WTC11 (cell line): ENCODE measurements at regions not wholly inside any gene's neighbourhood (a gene's known extent, or its start where the extent isn't known, plus 50 kb on each side); places are given as distances from the start of the nearest gene placed in this dataset.

Experiments
- ATAC-seq: fragments of 200-7000 bp; cut with Tn5 transposase; 2 replicates; pipeline ENCODE4 v1.10.0; 2021; ENCODE audit warnings: mild to moderate bottlenecking, moderate library complexity
- CTCF ChIA-PET: fragments of 300-600 bp; sonication (Branson Sonifier 250); formaldehyde crosslinking; loops from one replicate; lab custom pipeline; 2021; ENCODE audit warnings: antibody characterized with exemption; lab: Charles Lee
- POLR2A ChIA-PET: fragments of 350-600 bp; sonication (Branson Sonifier 250); formaldehyde crosslinking; loops from one replicate; lab custom pipeline; 2021; ENCODE audit warnings: antibody characterized with exemption; lab: Charles Lee
- DNase-seq: peaks from one replicate; pipeline ENCODE4 v3.0.0; 2021; ENCODE audit warnings: low spot score
- H3K27ac Mint-ChIP-seq: 2 replicates; pipeline ENCODE4 v1.8.0; 2021; ENCODE audit warnings: mixed read lengths
- H3K27me3 Mint-ChIP-seq: 2 replicates; pipeline ENCODE4 v1.8.0; 2021; ENCODE audit warnings: low read depth, mild to moderate bottlenecking, moderate library complexity, mixed read lengths
- H3K36me3 Mint-ChIP-seq: 2 replicates; pipeline ENCODE4 v1.8.0; 2021; ENCODE audit warnings: mixed read lengths
- H3K4me1 Mint-ChIP-seq: 2 replicates; pipeline ENCODE4 v1.8.0; 2022; ENCODE audit warnings: mixed read lengths
- H3K4me3 Mint-ChIP-seq: 2 replicates; pipeline ENCODE4 v1.8.0; 2021; ENCODE audit warnings: mild to moderate bottlenecking, moderate library complexity, mixed read lengths
- H3K9me3 Mint-ChIP-seq: 2 replicates; pipeline ENCODE4 v1.8.0; 2021; ENCODE audit warnings: mixed read lengths
- CDX4 ChIP-seq: fragments of 250-450 bp; sonication (Bioruptor Pico); IDR thresholded peaks from 2 replicates; pipeline ENCODE4 v1.9.0; 2021; ENCODE audit warnings: moderate library complexity, mild to moderate bottlenecking, inconsistent platforms, borderline replicate concordance
- FOXK1 ChIP-seq: sonication (generic); formaldehyde crosslinking; IDR thresholded peaks from 2 replicates; pipeline ENCODE4 v1.8.0; 2022; ENCODE audit warnings: mild to moderate bottlenecking, moderate library complexity, missing genetic modification reagents
- GABPB1 ChIP-seq: sonication (generic); formaldehyde crosslinking; IDR thresholded peaks from 2 replicates; pipeline ENCODE4 v1.8.1; 2023; ENCODE audit warnings: mild to moderate bottlenecking, missing genetic modification reagents
- HMGXB4 ChIP-seq: sonication (generic); formaldehyde crosslinking; IDR thresholded peaks from 2 replicates; pipeline ENCODE4 v1.8.1; 2023; ENCODE audit warnings: mild to moderate bottlenecking, moderate library complexity, missing genetic modification reagents
- KAT7 ChIP-seq: sonication (generic); formaldehyde crosslinking; IDR thresholded peaks from 2 replicates; pipeline ENCODE4 v1.8.1; 2023; ENCODE audit warnings: missing genetic modification reagents, mild to moderate bottlenecking, borderline replicate concordance
- MAX ChIP-seq: sonication (generic); formaldehyde crosslinking; IDR thresholded peaks from 2 replicates; pipeline ENCODE4 v1.8.0; 2022; ENCODE audit warnings: mild to moderate bottlenecking, missing genetic modification reagents
- NFE2L1 ChIP-seq: sonication (generic); formaldehyde crosslinking; IDR thresholded peaks from 2 replicates; pipeline ENCODE4 v1.8.1; 2023; ENCODE audit warnings: missing genetic modification reagents
- NR3C1 ChIP-seq: sonication (generic); formaldehyde crosslinking; conservative IDR thresholded peaks from 2 replicates; pipeline ENCODE4 v1.8.1; 2023; ENCODE audit warnings: low read depth, mild to moderate bottlenecking, missing genetic modification reagents
- PRRX2 ChIP-seq: fragments of 250-450 bp; sonication (Bioruptor Pico); IDR thresholded peaks from 2 replicates; pipeline ENCODE4 v1.8.0; 2021; ENCODE audit warnings: mild to moderate bottlenecking
- ZNF423 ChIP-seq: fragments of 250-450 bp; sonication (Bioruptor Pico); IDR thresholded peaks from 2 replicates; pipeline ENCODE4 v2.1.2; 2022; ENCODE audit warnings: mild to moderate bottlenecking, moderate library complexity
- TF ChIP-seq, protein P1 (sequence below): sonication (generic); formaldehyde crosslinking; IDR thresholded peaks from 2 replicates; pipeline ENCODE4 v1.8.1; 2022; ENCODE audit warnings: missing genetic modification reagents, borderline replicate concordance
- TF ChIP-seq, protein P2 (sequence below): sonication (generic); formaldehyde crosslinking; IDR thresholded peaks from 2 replicates; pipeline ENCODE4 v1.8.0; 2023; ENCODE audit warnings: missing genetic modification reagents, mild to moderate bottlenecking, borderline replicate concordance
- TF ChIP-seq, protein P3 (sequence below): sonication (generic); formaldehyde crosslinking; IDR thresholded peaks from 2 replicates; pipeline ENCODE4 v1.8.0; 2022; ENCODE audit warnings: mild to moderate bottlenecking, missing genetic modification reagents

DNA sequence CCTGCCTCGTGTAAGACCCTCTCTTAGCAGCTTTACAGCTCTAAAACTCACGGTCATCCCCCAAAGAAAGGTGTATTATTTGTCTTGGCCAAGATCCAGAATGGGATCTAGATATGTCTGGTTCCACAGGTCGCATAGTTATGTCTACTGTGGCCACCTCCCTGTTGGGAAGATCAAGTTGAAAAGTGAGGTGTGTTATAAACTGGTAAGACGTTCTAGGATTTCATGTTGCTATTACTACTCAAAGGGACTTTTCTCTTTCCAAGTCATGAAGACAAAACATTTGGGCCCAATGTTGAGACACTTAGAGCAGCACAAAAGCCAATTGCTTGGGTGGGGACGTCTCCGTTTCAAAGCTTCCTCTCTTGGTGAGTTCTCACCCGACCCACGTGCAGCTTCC lies 766.0 kb downstream of the RNF144A start (continued):
- TF ChIP-seq, protein P1, sequence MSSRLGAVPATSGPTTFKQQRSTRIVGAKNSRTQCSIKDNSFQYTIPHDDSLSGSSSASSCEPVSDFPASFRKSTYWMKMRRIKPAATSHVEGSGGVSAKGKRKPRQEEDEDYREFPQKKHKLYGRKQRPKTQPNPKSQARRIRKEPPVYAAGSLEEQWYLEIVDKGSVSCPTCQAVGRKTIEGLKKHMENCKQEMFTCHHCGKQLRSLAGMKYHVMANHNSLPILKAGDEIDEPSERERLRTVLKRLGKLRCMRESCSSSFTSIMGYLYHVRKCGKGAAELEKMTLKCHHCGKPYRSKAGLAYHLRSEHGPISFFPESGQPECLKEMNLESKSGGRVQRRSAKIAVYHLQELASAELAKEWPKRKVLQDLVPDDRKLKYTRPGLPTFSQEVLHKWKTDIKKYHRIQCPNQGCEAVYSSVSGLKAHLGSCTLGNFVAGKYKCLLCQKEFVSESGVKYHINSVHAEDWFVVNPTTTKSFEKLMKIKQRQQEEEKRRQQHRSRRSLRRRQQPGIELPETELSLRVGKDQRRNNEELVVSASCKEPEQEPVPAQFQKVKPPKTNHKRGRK = no peak
- TF ChIP-seq CDX4 (CRISPR knock-in tag) (no peak), FOXK1 (no peak), KAT7 (no peak), PRRX2 (no peak)
- TF ChIP-seq, protein P2, sequence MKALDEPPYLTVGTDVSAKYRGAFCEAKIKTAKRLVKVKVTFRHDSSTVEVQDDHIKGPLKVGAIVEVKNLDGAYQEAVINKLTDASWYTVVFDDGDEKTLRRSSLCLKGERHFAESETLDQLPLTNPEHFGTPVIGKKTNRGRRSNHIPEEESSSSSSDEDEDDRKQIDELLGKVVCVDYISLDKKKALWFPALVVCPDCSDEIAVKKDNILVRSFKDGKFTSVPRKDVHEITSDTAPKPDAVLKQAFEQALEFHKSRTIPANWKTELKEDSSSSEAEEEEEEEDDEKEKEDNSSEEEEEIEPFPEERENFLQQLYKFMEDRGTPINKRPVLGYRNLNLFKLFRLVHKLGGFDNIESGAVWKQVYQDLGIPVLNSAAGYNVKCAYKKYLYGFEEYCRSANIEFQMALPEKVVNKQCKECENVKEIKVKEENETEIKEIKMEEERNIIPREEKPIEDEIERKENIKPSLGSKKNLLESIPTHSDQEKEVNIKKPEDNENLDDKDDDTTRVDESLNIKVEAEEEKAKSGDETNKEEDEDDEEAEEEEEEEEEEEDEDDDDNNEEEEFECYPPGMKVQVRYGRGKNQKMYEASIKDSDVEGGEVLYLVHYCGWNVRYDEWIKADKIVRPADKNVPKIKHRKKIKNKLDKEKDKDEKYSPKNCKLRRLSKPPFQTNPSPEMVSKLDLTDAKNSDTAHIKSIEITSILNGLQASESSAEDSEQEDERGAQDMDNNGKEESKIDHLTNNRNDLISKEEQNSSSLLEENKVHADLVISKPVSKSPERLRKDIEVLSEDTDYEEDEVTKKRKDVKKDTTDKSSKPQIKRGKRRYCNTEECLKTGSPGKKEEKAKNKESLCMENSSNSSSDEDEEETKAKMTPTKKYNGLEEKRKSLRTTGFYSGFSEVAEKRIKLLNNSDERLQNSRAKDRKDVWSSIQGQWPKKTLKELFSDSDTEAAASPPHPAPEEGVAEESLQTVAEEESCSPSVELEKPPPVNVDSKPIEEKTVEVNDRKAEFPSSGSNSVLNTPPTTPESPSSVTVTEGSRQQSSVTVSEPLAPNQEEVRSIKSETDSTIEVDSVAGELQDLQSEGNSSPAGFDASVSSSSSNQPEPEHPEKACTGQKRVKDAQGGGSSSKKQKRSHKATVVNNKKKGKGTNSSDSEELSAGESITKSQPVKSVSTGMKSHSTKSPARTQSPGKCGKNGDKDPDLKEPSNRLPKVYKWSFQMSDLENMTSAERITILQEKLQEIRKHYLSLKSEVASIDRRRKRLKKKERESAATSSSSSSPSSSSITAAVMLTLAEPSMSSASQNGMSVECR (CRISPR knock-in tag) = no peak
- TF ChIP-seq, all 79 proteins: peak for 0

DNA sequence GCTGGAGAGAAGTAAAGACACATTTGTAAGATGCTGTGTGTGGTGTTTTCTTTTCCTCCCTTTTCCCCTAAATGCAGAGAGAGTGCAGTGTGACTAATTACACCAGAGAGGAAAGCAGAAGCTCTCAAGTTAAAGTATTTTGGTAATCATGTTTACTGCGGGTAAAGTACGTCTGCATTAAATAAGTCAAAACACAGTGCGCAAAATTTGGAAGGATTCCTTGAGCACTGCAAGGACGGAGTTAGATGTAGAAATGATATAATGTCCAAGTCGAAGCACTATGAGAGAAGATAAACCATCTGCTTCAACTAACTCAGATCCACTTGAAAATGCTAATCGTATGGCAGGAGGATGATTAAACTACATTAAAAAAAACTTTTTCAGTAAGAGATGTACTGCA lies 766.5 kb downstream of the RNF144A start:
- no peak for DNase-seq
- Mint-ChIP-seq H3K4me3 (no peak overlapping the region), H3K27me3 (peaks cover 4% of the 10 kb centered on the region; the same call in 1 of the 2 replicates), H3K4me1 (peaks cover 18% of the 10 kb centered on the region), H3K9me3 (peaks cover 18% of the 10 kb centered on the region), H3K27ac (no peak overlapping the region), H3K36me3 (no peaks in the 10 kb centered on the region; the same call in 1 of the 2 replicates)
- no peak for ATAC-seq
- TF ChIP-seq MAX (CRISPR knock-in tag) = no peak
- TF ChIP-seq, protein P3, sequence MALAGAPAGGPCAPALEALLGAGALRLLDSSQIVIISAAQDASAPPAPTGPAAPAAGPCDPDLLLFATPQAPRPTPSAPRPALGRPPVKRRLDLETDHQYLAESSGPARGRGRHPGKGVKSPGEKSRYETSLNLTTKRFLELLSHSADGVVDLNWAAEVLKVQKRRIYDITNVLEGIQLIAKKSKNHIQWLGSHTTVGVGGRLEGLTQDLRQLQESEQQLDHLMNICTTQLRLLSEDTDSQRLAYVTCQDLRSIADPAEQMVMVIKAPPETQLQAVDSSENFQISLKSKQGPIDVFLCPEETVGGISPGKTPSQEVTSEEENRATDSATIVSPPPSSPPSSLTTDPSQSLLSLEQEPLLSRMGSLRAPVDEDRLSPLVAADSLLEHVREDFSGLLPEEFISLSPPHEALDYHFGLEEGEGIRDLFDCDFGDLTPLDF (CRISPR knock-in tag) = no peak
- TF ChIP-seq NR3C1 = no peak
- no peak for TF ChIP-seq NFE2L1 (CRISPR knock-in tag)
- no peak for TF ChIP-seq ZNF423
- no peak for TF ChIP-seq CDX4 (CRISPR knock-in tag)
- TF ChIP-seq HMGXB4 (CRISPR knock-in tag) = no peak
- no peak for TF ChIP-seq GABPB1 (CRISPR knock-in tag)
- POLR2A ChIA-PET = no interaction called here
- CTCF ChIA-PET = no interaction called here
